DOHH2 (cell line): ENCODE measurements at regions not wholly inside any gene's neighbourhood (a gene's known extent, or its start where the extent isn't known, plus 50 kb on each side); places are given as distances from the start of the nearest gene placed in this dataset.
"Not testable (repeated sequence)": the region's sequence is repeated elsewhere in the genome, so short reads cannot be mapped to it uniquely, and the experiment has no call there.

Experiments used
- H3F3A ChIP-seq: fragments of 200-600 bp; sonication (generic), shearing (Covaris generic); 2 replicates; pipeline ENCODE4 v1.6.0; 2016; ENCODE audit warnings: antibody characterized with exemption, mild to moderate bottlenecking; ENCODE audit not compliant: control insufficient read depth, insufficient read depth
- H3K27ac ChIP-seq: fragments of 200-600 bp; sonication (generic); 2 replicates; pipeline ENCODE4 v1.5.1; 2014; ENCODE audit warnings: low read depth, mild to moderate bottlenecking, low read length, moderate library complexity
- H3K27me3 ChIP-seq: fragments of 200-600 bp; sonication (generic); 2 replicates; pipeline ENCODE4 v1.6.1; 2014; ENCODE audit warnings: mild to moderate bottlenecking, low read length, mixed read lengths; ENCODE audit not compliant: control insufficient read depth
- H3K36me3 ChIP-seq: fragments of 200-600 bp; sonication (generic); 2 replicates; pipeline ENCODE4 v1.6.1; 2014; ENCODE audit warnings: mild to moderate bottlenecking, low read length, moderate library complexity, mixed read lengths; ENCODE audit not compliant: control insufficient read depth
- H3K4me1 ChIP-seq: fragments of 200-600 bp; sonication (generic); 2 replicates; pipeline ENCODE4 v1.6.1; 2014; ENCODE audit warnings: mild to moderate bottlenecking, low read length, mixed read lengths; ENCODE audit not compliant: control insufficient read depth
- H3K4me2 ChIP-seq: fragments of 200-600 bp; sonication (generic); 2 replicates; pipeline ENCODE4 v1.6.0; 2014; ENCODE audit warnings: mild to moderate bottlenecking, low read length, moderate library complexity
- H3K4me3 ChIP-seq: fragments of 200-600 bp; sonication (generic); 2 replicates; pipeline ENCODE4 v1.5.1; 2014; ENCODE audit warnings: mild to moderate bottlenecking, low read length, mixed read lengths
- H3K79me2 ChIP-seq: fragments of 200-600 bp; sonication (generic); 2 replicates; pipeline ENCODE4 v1.6.1; 2014; ENCODE audit warnings: mild to moderate bottlenecking, low read length, mixed read lengths; ENCODE audit not compliant: control insufficient read depth
- H3K9me2 ChIP-seq: fragments of 200-600 bp; sonication (generic); replicated peaks from 2 replicates; pipeline ENCODE4 v1.6.1; 2014; ENCODE audit warnings: mild to moderate bottlenecking, low read length, mixed read lengths; ENCODE audit not compliant: control insufficient read depth
- H3K9me3 ChIP-seq: fragments of 200-600 bp; sonication (generic); 2 replicates; pipeline ENCODE4 v1.6.1; 2014; ENCODE audit warnings: antibody characterized with exemption, low read length, mixed read lengths; ENCODE audit not compliant: control insufficient read depth, insufficient read depth
- H4K20me1 ChIP-seq: fragments of 200-600 bp; sonication (generic); 2 replicates; pipeline ENCODE4 v1.6.0; 2014; ENCODE audit warnings: low read depth, mild to moderate bottlenecking, antibody characterized with exemption, low read length, moderate library complexity; ENCODE audit not compliant: control insufficient read depth, insufficient read depth
- EZH2phosphoT487 ChIP-seq: fragments of 200-600 bp; sonication (generic); IDR thresholded peaks from 2 replicates; pipeline ENCODE4 v1.6.1; 2017; ENCODE audit warnings: borderline replicate concordance, mild to moderate bottlenecking, antibody characterized with exemption, low read length, moderate library complexity, mixed read lengths
- TF ChIP-seq, protein P1 (sequence below): fragments of 200-600 bp; sonication (generic); IDR thresholded peaks from one replicate; pipeline ENCODE4 v1.5.1; 2014; ENCODE audit warnings: antibody characterized with exemption, mild to moderate bottlenecking, low read depth, low read length; ENCODE audit not compliant: poor library complexity, severe bottlenecking

DNA sequence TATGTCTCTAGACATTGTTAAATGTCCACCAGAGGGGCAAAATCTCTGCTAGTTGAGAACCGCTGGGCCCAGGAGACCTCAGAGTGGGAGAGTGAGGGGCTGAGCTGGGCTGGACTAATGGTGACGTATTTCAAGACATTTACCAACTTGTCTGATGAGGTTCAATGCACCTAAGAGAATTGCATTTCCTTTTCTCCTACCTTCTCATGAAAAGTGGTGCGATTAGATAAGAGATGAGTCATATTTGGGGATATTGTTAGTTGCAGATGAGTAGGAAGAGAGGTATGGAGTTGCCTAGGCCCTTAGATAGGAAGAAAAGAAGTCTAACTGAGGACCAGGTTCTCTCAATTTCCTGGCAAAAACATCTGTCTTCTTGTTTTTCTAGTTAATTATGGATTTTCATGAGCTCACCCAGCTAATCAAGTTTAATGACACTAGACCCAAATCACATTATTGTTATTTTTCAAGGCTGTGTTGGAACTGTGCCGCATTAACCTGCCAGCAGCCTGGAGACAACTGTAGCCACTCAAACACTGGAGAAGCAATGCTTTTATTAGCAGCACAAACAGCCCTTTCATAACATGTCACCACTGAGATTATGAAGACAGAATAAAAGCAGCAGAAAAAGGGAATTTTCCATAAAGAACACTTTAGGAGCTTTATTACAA, 144.2 kb downstream of the PDCD6IP start:
- H3F3A ChIP-seq, result no peaks in the 10 kb centered on the region
- no peaks in the 10 kb centered on the region for H3K4me1 ChIP-seq
- H4K20me1 ChIP-seq, result no peaks in the 10 kb centered on the region
- no peak overlapping the region for H3K27ac ChIP-seq
- no peaks in the 10 kb centered on the region; the same call in 1 of the 2 replicates for H3K27me3 ChIP-seq
- no peaks in the 10 kb centered on the region for H3K9me2 ChIP-seq
- no peaks in the 10 kb centered on the region for H3K9me3 ChIP-seq
- H3K79me2 ChIP-seq, result no peaks in the 10 kb centered on the region
- no peak overlapping the region for H3K4me3 ChIP-seq
- no peaks in the 10 kb centered on the region for H3K36me3 ChIP-seq
- H3K4me2 ChIP-seq, result no peak overlapping the region
- no peak for TF ChIP-seq EZH2phosphoT487
- TF ChIP-seq, protein P1, sequence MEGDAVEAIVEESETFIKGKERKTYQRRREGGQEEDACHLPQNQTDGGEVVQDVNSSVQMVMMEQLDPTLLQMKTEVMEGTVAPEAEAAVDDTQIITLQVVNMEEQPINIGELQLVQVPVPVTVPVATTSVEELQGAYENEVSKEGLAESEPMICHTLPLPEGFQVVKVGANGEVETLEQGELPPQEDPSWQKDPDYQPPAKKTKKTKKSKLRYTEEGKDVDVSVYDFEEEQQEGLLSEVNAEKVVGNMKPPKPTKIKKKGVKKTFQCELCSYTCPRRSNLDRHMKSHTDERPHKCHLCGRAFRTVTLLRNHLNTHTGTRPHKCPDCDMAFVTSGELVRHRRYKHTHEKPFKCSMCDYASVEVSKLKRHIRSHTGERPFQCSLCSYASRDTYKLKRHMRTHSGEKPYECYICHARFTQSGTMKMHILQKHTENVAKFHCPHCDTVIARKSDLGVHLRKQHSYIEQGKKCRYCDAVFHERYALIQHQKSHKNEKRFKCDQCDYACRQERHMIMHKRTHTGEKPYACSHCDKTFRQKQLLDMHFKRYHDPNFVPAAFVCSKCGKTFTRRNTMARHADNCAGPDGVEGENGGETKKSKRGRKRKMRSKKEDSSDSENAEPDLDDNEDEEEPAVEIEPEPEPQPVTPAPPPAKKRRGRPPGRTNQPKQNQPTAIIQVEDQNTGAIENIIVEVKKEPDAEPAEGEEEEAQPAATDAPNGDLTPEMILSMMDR, result no peak

DNA sequence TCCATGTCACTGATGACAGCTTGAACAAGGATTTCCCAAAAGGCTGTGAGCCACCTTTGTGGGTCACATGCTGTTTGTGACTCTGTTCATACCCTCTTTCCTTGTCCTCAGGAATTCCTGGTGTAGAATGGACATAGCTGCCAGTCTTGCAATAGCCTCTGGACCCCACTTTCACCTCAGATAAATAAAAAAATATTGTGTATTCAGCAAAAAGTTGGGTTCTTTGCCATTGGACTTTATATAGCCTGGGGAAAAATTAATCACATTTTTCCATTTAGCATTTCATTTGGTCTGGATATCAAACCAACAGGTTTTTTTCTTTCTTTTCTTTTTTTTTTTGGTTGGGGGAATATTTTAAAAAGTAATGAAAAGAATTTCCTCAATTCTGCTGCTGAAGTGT, 144.8 kb downstream of the PDCD6IP start:
- no peaks in the 10 kb centered on the region for H3K36me3 ChIP-seq
- no peak overlapping the region for H3K4me2 ChIP-seq
- H3F3A ChIP-seq, result no peaks in the 10 kb centered on the region
- no peaks in the 10 kb centered on the region; the same call in 1 of the 2 replicates for H3K27me3 ChIP-seq
- H3K27ac ChIP-seq, result no peak overlapping the region
- no peaks in the 10 kb centered on the region for H3K9me3 ChIP-seq
- no peaks in the 10 kb centered on the region for H3K79me2 ChIP-seq
- no peaks in the 10 kb centered on the region for H3K4me1 ChIP-seq
- no peaks in the 10 kb centered on the region for H3K9me2 ChIP-seq
- TF ChIP-seq, protein P1, result no peak
- no peak for TF ChIP-seq EZH2phosphoT487
- no peaks in the 10 kb centered on the region for H4K20me1 ChIP-seq
- no peak overlapping the region for H3K4me3 ChIP-seq

DNA sequence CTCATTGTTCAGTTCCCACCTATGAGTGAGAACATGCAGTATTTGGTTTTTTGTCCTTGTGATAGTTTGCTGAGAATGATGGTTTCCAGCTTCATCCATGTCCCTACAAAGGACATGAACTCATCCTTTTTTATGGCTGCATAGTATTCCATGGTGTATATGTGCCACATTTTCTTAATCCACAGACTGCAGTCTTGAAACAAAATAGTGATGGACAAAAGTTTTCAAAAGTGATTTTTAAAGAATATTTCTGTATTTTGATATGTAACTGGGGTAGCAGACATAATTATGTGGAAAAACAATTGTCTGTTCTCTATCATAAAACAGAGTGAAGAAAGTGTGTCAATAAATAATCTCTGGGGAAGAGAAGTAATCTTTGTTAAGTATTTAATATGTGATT, 148.2 kb downstream of the PDCD6IP start:
- not testable (repeated sequence) for H3K4me2 ChIP-seq, H3K4me1 ChIP-seq, H3K36me3 ChIP-seq, H3K27me3 ChIP-seq, H3K9me2 ChIP-seq, H3F3A ChIP-seq, H3K9me3 ChIP-seq, H4K20me1 ChIP-seq, H3K27ac ChIP-seq, H3K79me2 ChIP-seq, H3K4me3 ChIP-seq

DNA sequence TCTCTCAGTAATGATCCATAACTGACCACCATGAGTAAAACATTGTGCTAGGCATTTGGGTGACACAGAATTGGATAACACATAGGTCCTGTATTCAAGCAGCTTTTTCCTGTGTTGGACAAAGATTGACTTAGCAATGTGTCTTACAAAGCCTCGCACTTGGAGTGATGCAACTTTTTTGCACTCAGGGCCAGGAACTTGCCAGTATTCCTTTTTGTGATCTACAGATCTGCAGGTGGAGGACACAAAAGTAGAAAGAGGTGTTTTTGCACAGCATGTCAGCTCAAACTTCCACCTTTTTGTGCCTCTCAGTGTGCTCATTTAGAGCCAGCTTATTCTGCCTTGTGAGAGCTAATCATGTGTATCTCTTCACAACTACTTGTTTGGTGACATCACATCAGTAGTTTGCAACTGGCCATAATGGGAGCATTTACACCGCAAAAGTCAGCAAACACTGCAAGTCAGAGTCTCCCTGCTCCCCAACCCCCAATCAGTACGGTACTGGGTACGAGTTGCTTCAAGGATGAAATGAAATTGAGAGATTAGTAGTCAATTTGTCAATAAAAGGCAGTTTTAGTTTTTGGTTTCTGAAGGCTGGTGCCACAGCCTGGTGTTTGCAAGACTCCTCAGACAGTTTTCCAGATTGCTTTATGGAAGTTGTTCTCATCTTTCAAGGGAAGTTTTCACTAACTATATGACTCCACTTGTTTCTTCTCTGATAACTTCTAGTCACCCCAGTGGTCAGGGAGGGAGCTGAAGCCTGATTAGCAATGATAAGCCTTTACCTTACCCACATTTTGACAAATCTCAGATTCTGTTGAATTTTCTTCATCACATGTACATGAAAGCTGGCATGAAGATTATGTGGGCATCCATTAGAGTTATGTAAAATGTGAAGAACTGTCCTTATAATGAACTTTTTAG, 149.1 kb downstream of the PDCD6IP start:
- no peaks in the 10 kb centered on the region for H3K4me1 ChIP-seq
- no peaks in the 10 kb centered on the region for H3K9me2 ChIP-seq
- H3K9me3 ChIP-seq, result no peaks in the 10 kb centered on the region
- no peaks in the 10 kb centered on the region for H3K36me3 ChIP-seq
- no peaks in the 10 kb centered on the region for H3F3A ChIP-seq
- no peaks in the 10 kb centered on the region for H3K79me2 ChIP-seq
- H3K4me3 ChIP-seq, result no peak overlapping the region
- no peaks in the 10 kb centered on the region; the same call in 1 of the 2 replicates for H3K27me3 ChIP-seq
- H3K27ac ChIP-seq, result no peak overlapping the region
- TF ChIP-seq, protein P1, result no peak
- no peak for TF ChIP-seq EZH2phosphoT487
- no peaks in the 10 kb centered on the region for H4K20me1 ChIP-seq
- no peak overlapping the region for H3K4me2 ChIP-seq
